ENCODE measurements at regions not wholly inside any gene's neighbourhood (a gene's known extent, or its start where the extent isn't known, plus 50 kb on each side); places are given as distances from the start of the nearest gene placed in this dataset.

- intact Hi-C loops (cut with micrococcal nuclease; ENCODE audit: unreplicated experiment): loop anchor here (2.0 kb wide), 1 partner anchor 68 kb away; the partner anchor contains the start of gene WDR26
- no peaks in the 10 kb centered on the region for H3K79me2 ChIP-seq (ENCODE audit: control insufficient read depth, insufficient read depth, low read length)
- H3K4me1 ChIP-seq (ENCODE audit: control insufficient read depth, insufficient read depth, low read length): peaks cover 36% of the 10 kb centered on the region
- BruUV-seq (replicated peaks): no TSS peak
- H3K36me3 ChIP-seq (ENCODE audit: control insufficient read depth in 2 of 2, insufficient read depth in 2 of 2, low read length in 1 of 2): no peaks in the 10 kb centered on the region
- peak overlapping the region; percentile 67 for H3K4me2 ChIP-seq (ENCODE audit: control insufficient read depth, insufficient read depth)
- H2AFZ ChIP-seq (ENCODE audit: control insufficient read depth, low read depth, low read length): peak overlapping the region; percentile 74
- POLR2A ChIA-PET: no interaction called here
- ATAC-seq: no peak
- CTCF ChIA-PET: interaction anchor here (0.6 to 3.0 kb wide), 6 partner anchors 10 to 420 kb away, joined by 3 to 20 read pairs (median 4); no protein-coding TSS in a partner anchor
- SMC1A ChIA-PET (ENCODE audit: uncharacterized antibody, unreplicated experiment): interaction anchor here (1.2 to 3.0 kb wide), 2 partner anchors 9 to 11 kb away, joined by 3 to 12 read pairs; no protein-coding TSS in a partner anchor
- H3K27ac ChIP-seq (ENCODE audit: control insufficient read depth, insufficient read depth): peak overlapping the region; percentile 56
- 82% methylated on average over 10 of the region's 12 CpGs for WGBS (ENCODE audit: insufficient coverage, insufficient replicate concordance, low lambda C conversion rate, missing lambda C conversion rate)
- no peaks in the 10 kb centered on the region for H4K20me1 ChIP-seq (ENCODE audit: control insufficient read depth, insufficient read depth)
- H3K4me3 ChIP-seq: no peak overlapping the region
- TF ChIP-seq SUPT20H (IDR thresholded peaks at IDR 0.05; ENCODE audit: borderline replicate concordance, control insufficient read depth, low read depth, low read length): no peak
- H3K27me3 ChIP-seq (replicated peaks in 1 of 2; ENCODE audit: control insufficient read depth in 2 of 2, insufficient read depth in 2 of 2, low read length in 1 of 2): no peaks in the 10 kb centered on the region
- no peaks in the 10 kb centered on the region for H3K9me3 ChIP-seq (replicated peaks; ENCODE audit: control insufficient read depth, insufficient read depth, low read length)
- no peak for FAIRE-seq
- in situ Hi-C loops (cut with MboI): no loop called here
- RAD21 ChIA-PET (ENCODE audit: unreplicated experiment): interaction anchor here (0.9 to 2.0 kb wide), 4 partner anchors 10 to 423 kb away, joined by 3 to 6 read pairs (median 3); no protein-coding TSS in a partner anchor
- DNase-seq (ENCODE audit: low read depth, low spot score): no peak
- no peak overlapping the region for H3K9ac ChIP-seq (ENCODE audit: control insufficient read depth, insufficient read depth, low read length)
These were observed 68.0 kb upstream of the WDR26 start for GRCh38 chr1:224502459-224503160.

GRCh38 chr1:224503161-224504118, 68.8 kb upstream of the WDR26 start:
- CTCF ChIA-PET: interaction anchor here (1.0 to 3.0 kb wide), 5 partner anchors 11 to 419 kb away, joined by 3 to 20 read pairs (median 3); no protein-coding TSS in a partner anchor
- Histone ChIP-seq H3K9me3 (replicated peaks; ENCODE audit: control insufficient read depth, insufficient read depth, low read length) (no peaks in the 10 kb centered on the region), H3K79me2 (ENCODE audit: control insufficient read depth, insufficient read depth, low read length) (no peaks in the 10 kb centered on the region), H4K20me1 (ENCODE audit: control insufficient read depth, insufficient read depth) (no peaks in the 10 kb centered on the region), H3K36me3 (ENCODE audit: control insufficient read depth in 2 of 2, insufficient read depth in 2 of 2, low read length in 1 of 2) (no peaks in the 10 kb centered on the region), H3K4me1 (ENCODE audit: control insufficient read depth, insufficient read depth, low read length) (peaks cover 30% of the 10 kb centered on the region), H3K9ac (ENCODE audit: control insufficient read depth, insufficient read depth, low read length) (peak overlapping the region; percentile 44; the same call in 1 of the 2 replicates), H3K27ac (ENCODE audit: control insufficient read depth, insufficient read depth) (peak overlapping the region; percentile 56), H3K4me2 (ENCODE audit: control insufficient read depth, insufficient read depth) (peak overlapping the region; percentile 67), H2AFZ (ENCODE audit: control insufficient read depth, low read depth, low read length) (peak overlapping the region; percentile 74), H3K27me3 (replicated peaks in 1 of 2; ENCODE audit: control insufficient read depth in 2 of 2, insufficient read depth in 2 of 2, low read length in 1 of 2) (no peaks in the 10 kb centered on the region), H3K4me3 (peak overlapping the region; percentile 24; the same call in 1 of the 2 replicates)
- BruUV-seq (replicated peaks): no TSS peak
- SMC1A ChIA-PET (ENCODE audit: uncharacterized antibody, unreplicated experiment): interaction anchor here (0.7 to 3.0 kb wide), 4 partner anchors 8 to 419 kb away, joined by 3 to 12 read pairs (median 4); no protein-coding TSS in a partner anchor
- RAD21 ChIA-PET (ENCODE audit: unreplicated experiment): interaction anchor here (0.9 to 2.0 kb wide), 6 partner anchors 9 to 422 kb away, joined by 3 to 6 read pairs (median 4); no protein-coding TSS in a partner anchor
- POLR2A ChIA-PET: no interaction called here
- in situ Hi-C loops (cut with MboI): no loop called here
- ATAC-seq (peak; percentile 96), DNase-seq (ENCODE audit: low read depth, low spot score) (peak; percentile 51), FAIRE-seq (no peak)
- 22% methylated on average over 18 of the region's 19 CpGs for WGBS (ENCODE audit: insufficient coverage, insufficient replicate concordance, low lambda C conversion rate, missing lambda C conversion rate)
- intact Hi-C loops (cut with micrococcal nuclease; ENCODE audit: unreplicated experiment): loop anchor here (2.0 kb wide), 1 partner anchor 69 kb away; the partner anchor contains the start of gene WDR26
- no peak for TF ChIP-seq E2F8 (IDR thresholded peaks at IDR 0.05; ENCODE audit: low read depth, partially characterized antibody)
- TF ChIP-seq CHD4 (IDR thresholded peaks at IDR 0.05): no peak
- TF ChIP-seq HDAC6 (IDR thresholded peaks at IDR 0.05; ENCODE audit: unreplicated experiment): no peak
- TF ChIP-seq IRF4 (IDR thresholded peaks at IDR 0.05; ENCODE audit: low read depth, low read length): no peak

Data from GM12878 (cell line).